IMR-90 (cell line): ENCODE measurements at regions not wholly inside any gene's neighbourhood (a gene's known extent, or its start where the extent isn't known, plus 50 kb on each side); places are given as distances from the start of the nearest gene placed in this dataset.
A peak's percentile ranks its signal among the peaks of the same experiment; 100 is the strongest.

ENCODE experiments used
- CEBPB ChIP-seq: IDR thresholded peaks from 2 replicates; pipeline ENCODE4 v1.6.1; 2012; ENCODE audit warnings: low read depth, low read length, improper control_type of control experiment
- POLR2A ChIP-seq: IDR thresholded peaks from 2 replicates; pipeline ENCODE4 v1.6.1; 2012; ENCODE audit warnings: mild to moderate bottlenecking, low read depth, low read length
- SMC3 ChIP-seq: fragments of 150-350 bp; IDR thresholded peaks from 2 replicates; pipeline ENCODE4 v1.6.1; 2016; ENCODE audit warnings: low read depth, mild to moderate bottlenecking, antibody characterized with exemption, low read length, moderate library complexity
- TF ChIP-seq, protein P1 (sequence below): conservative IDR thresholded peaks from 2 replicates; pipeline ENCODE4 v1.5.1; 2012; ENCODE audit warnings: mild to moderate bottlenecking, low read depth, low read length, improper control_type of control experiment
- TF ChIP-seq, protein P2 (sequence below): fragments of 150-350 bp; IDR thresholded peaks from 2 replicates; pipeline ENCODE4 v1.6.1; 2017; ENCODE audit warnings: mild to moderate bottlenecking, antibody characterized with exemption, low read length, low read depth

DNA sequence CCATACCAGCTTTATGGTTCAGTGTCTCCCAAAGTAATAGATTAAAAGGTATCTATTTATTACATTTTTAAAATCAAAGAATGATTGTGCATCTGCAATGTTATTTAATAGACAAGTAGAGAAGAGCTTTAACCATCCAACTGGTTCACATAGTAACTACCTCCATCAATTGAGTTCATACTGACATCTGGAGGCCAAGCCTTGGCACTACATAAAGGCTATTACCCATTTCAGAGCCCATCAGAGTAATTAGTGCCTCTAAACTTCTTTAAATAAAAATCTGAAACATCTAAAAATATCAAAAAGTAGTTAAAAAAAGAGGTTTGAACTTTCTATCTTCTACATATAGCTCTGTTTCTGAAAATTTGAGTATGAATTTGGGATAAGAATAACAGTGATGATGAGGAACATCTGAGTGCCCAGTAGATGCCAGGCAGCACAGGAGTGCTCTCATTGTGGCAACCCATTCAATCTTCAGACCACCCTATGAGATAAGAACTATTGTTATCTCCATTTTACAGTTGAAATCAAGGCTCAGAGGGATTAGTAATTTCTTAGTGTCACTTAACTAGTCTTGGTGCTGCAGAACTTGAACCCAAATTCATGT, 132.9 kb upstream of the DAAM1 start:
- TF ChIP-seq POLR2A, result no peak
- TF ChIP-seq, protein P1, sequence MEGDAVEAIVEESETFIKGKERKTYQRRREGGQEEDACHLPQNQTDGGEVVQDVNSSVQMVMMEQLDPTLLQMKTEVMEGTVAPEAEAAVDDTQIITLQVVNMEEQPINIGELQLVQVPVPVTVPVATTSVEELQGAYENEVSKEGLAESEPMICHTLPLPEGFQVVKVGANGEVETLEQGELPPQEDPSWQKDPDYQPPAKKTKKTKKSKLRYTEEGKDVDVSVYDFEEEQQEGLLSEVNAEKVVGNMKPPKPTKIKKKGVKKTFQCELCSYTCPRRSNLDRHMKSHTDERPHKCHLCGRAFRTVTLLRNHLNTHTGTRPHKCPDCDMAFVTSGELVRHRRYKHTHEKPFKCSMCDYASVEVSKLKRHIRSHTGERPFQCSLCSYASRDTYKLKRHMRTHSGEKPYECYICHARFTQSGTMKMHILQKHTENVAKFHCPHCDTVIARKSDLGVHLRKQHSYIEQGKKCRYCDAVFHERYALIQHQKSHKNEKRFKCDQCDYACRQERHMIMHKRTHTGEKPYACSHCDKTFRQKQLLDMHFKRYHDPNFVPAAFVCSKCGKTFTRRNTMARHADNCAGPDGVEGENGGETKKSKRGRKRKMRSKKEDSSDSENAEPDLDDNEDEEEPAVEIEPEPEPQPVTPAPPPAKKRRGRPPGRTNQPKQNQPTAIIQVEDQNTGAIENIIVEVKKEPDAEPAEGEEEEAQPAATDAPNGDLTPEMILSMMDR, result peak; percentile 88
- TF ChIP-seq, protein P2, sequence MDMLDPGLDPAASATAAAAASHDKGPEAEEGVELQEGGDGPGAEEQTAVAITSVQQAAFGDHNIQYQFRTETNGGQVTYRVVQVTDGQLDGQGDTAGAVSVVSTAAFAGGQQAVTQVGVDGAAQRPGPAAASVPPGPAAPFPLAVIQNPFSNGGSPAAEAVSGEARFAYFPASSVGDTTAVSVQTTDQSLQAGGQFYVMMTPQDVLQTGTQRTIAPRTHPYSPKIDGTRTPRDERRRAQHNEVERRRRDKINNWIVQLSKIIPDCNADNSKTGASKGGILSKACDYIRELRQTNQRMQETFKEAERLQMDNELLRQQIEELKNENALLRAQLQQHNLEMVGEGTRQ, result no peak
- TF ChIP-seq CEBPB, result no peak
- TF ChIP-seq SMC3, result peak; percentile 96
